LNCaP clone FGC (cell line): ENCODE measurements at regions not wholly inside any gene's neighbourhood (a gene's known extent, or its start where the extent isn't known, plus 50 kb on each side); places are given as distances from the start of the nearest gene placed in this dataset.

ENCODE experiments used
- DNase-seq: peaks from one replicate; pipeline ENCODE4 v3.0.0-alpha.2; 2011; ENCODE audit warnings: low read depth
- H3K4me3 ChIP-seq: 2 replicates; pipeline ENCODE4 v1.5.1; 2011; ENCODE audit warnings: mild to moderate bottlenecking, low read depth, low read length, control low read depth
- TF ChIP-seq, protein P1 (sequence below): IDR thresholded peaks from 2 replicates; pipeline ENCODE4 v1.5.1; 2012; ENCODE audit warnings: mild to moderate bottlenecking; ENCODE audit not compliant: control insufficient read depth, insufficient read depth; ENCODE audit errors: extremely low read depth

DNA sequence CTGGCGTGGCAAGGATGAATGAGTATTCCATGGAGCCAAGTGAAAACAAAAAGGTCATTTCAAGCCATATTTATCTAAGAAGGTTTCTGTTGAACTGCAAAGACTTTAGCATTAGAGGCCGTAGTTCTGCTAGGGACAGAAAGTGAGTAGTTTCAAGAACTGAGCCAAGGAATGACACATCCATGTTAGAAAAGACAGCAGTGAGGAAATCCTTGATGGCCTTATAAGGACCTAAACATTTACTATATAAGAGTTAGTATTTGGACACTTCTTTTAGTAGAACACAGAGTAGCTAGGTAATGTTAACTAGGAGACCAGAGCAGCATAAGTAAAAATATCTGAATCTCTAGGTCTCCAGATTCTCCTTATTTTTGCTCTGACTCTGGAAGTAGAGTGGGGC is 329.8 kb upstream of the SEMA3D start:
- no peak overlapping the region for H3K4me3 ChIP-seq
- TF ChIP-seq, protein P1, sequence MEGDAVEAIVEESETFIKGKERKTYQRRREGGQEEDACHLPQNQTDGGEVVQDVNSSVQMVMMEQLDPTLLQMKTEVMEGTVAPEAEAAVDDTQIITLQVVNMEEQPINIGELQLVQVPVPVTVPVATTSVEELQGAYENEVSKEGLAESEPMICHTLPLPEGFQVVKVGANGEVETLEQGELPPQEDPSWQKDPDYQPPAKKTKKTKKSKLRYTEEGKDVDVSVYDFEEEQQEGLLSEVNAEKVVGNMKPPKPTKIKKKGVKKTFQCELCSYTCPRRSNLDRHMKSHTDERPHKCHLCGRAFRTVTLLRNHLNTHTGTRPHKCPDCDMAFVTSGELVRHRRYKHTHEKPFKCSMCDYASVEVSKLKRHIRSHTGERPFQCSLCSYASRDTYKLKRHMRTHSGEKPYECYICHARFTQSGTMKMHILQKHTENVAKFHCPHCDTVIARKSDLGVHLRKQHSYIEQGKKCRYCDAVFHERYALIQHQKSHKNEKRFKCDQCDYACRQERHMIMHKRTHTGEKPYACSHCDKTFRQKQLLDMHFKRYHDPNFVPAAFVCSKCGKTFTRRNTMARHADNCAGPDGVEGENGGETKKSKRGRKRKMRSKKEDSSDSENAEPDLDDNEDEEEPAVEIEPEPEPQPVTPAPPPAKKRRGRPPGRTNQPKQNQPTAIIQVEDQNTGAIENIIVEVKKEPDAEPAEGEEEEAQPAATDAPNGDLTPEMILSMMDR = no peak
- DNase-seq = no peak

GRCh38 chr7:85512790-85513189 is 325.9 kb upstream of the SEMA3D start:
- TF ChIP-seq, protein P1 = no peak
- no peak overlapping the region for H3K4me3 ChIP-seq
- no peak for DNase-seq

GRCh38 chr7:85510287-85510686 is 323.4 kb upstream of the SEMA3D start:
- TF ChIP-seq, protein P1 = no peak
- H3K4me3 ChIP-seq = no peak overlapping the region
- no peak for DNase-seq

- TF ChIP-seq, protein P1 = no peak
- no peak overlapping the region for H3K4me3 ChIP-seq
- no peak for DNase-seq
These were observed 322.6 kb upstream of the SEMA3D start for GRCh38 chr7:85509476-85509875.

GRCh38 chr7:85508642-85509410 is 322.0 kb upstream of the SEMA3D start:
- TF ChIP-seq, protein P1 = no peak
- H3K4me3 ChIP-seq = no peak overlapping the region
- DNase-seq = no peak

DNA sequence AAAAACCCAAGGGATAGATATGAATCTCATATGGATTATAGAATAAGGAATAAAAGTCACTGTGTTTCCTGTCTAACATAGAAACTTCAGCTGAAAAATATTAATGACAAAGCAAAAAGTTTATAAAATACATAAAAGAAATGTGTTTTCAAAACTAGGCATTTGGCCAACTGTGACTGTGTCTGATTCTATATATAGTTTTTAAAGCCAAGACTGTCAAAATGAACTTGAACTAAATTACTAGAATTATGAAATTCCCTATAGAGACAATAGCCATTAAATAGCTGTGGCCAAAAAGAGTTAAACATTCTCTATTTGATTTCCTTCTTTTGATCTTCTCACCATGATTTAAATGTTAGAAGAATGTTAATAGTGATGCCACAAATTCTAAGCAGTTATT is 311.2 kb upstream of the SEMA3D start:
- no peak for DNase-seq
- H3K4me3 ChIP-seq = no peak overlapping the region
- TF ChIP-seq, protein P1 = no peak

DNA sequence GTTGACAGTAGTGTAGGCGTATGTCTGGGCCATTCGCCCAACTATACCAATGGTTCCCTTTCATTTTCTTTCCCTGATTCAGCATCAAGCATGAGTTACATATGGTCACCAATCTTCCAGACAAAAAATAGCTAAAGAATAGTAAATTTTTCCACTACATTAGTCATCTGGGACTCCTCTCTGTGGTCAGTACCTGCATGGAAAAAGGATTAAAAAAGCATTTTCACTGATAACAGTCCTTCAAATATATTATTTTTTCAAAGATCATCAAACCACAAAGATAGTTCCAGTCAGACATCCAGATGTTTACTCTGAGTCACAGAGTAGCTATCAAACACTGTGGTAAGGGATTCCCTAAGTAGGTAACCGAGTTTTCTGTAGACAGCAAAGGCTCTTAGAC is 302.6 kb upstream of the SEMA3D start:
- DNase-seq = no peak
- TF ChIP-seq, protein P1 = no peak
- no peak overlapping the region for H3K4me3 ChIP-seq
